H1 (cell line): ENCODE measurements at regions not wholly inside any gene's neighbourhood (a gene's known extent, or its start where the extent isn't known, plus 50 kb on each side); places are given as distances from the start of the nearest gene placed in this dataset.

Experiments used
- CTCF ChIA-PET: fragments of 300-600 bp; sonication (Branson Sonifier 250); formaldehyde crosslinking; loops from one replicate; lab custom pipeline; 2021; ENCODE audit not compliant: partially characterized antibody; lab: Charles Lee
- POLR2A ChIA-PET: fragments of 300-600 bp; sonication (Branson Sonifier 250); formaldehyde crosslinking; loops from one replicate; lab custom pipeline; 2021; ENCODE audit warnings: inconsistent platforms; ENCODE audit not compliant: partially characterized antibody; lab: Charles Lee
- DNase-seq, 2 experiments: peaks; one replicate each; pipeline versions ENCODE4 v3.0.0 to v3.0.0-alpha.2; 2010 to 2022; ENCODE audit warnings: low spot score in 2 of 2, low read depth in 1 of 2, mixed read lengths in 1 of 2
- FAIRE-seq: peaks from 2 replicates; lab custom pipeline; 2011; peaks lifted over from hg19 to GRCh38; lab: Jason Lieb, UNC
- H2AFZ ChIP-seq: 2 replicates; pipeline ENCODE4 v1.8.1; 2012; ENCODE audit warnings: low read length, inconsistent platforms
- H2AK5ac ChIP-seq: 2 replicates; pipeline ENCODE4 v1.6.1; 2013; ENCODE audit warnings: low read depth, low read length
- H2BK120ac ChIP-seq: replicated peaks from 2 replicates; pipeline ENCODE3; 2013; ENCODE audit warnings: low read depth, low read length, inconsistent platforms
- H2BK12ac ChIP-seq: 2 replicates; pipeline ENCODE4 v1.6.1; 2013; ENCODE audit warnings: low read depth, low read length
- H2BK15ac ChIP-seq: 2 replicates; pipeline ENCODE4 v1.6.1; 2013; ENCODE audit warnings: low read length
- H2BK20ac ChIP-seq: 2 replicates; pipeline ENCODE4 v1.6.1; 2013; ENCODE audit warnings: low read length
- H2BK5ac ChIP-seq: 2 replicates; pipeline ENCODE4 v1.6.1; 2013; ENCODE audit warnings: low read depth, low read length
- H3K14ac ChIP-seq: 2 replicates; pipeline ENCODE4 v1.6.1; 2013; ENCODE audit warnings: inconsistent platforms; ENCODE audit not compliant: insufficient read length
- H3K18ac ChIP-seq: 2 replicates; pipeline ENCODE4 v1.6.1; 2013; ENCODE audit warnings: low read length; ENCODE audit errors: extremely low read depth
- H3K23ac ChIP-seq: 2 replicates; pipeline ENCODE4 v1.6.1; 2013; ENCODE audit warnings: inconsistent platforms; ENCODE audit not compliant: insufficient read length
- H3K23me2 ChIP-seq: 2 replicates; pipeline ENCODE4 v1.6.1; 2013; ENCODE audit warnings: low read depth, low read length
- H3K27ac ChIP-seq: 2 replicates; pipeline ENCODE4 v1.6.1; 2011; ENCODE audit warnings: low read depth, low read length, inconsistent platforms
- H3K27me3 ChIP-seq, 4 experiments: replicated peaks in 1 of 4; 1 replicate in 1 of 4; 2 replicates in 3 of 4; pipeline versions ENCODE4 v1.6.1 to v1.8.1; 2011 to 2013; ENCODE audit warnings: low read length in 3 of 4, mild to moderate bottlenecking in 3 of 4, inconsistent platforms in 2 of 4, mixed read lengths in 2 of 4, moderate library complexity in 1 of 4; ENCODE audit not compliant: control insufficient read depth in 3 of 4, insufficient read depth in 3 of 4; ENCODE audit errors: extremely low read depth in 1 of 4
- H3K36me3 ChIP-seq, 4 experiments: 2 replicates each; pipeline versions ENCODE4 v1.6.1 to v1.8.1; 2011 to 2013; ENCODE audit warnings: mild to moderate bottlenecking in 4 of 4, low read length in 3 of 4, moderate library complexity in 2 of 4, control low read depth in 1 of 4, inconsistent platforms in 1 of 4; ENCODE audit not compliant: insufficient read depth in 4 of 4, control insufficient read depth in 2 of 4
- H3K4ac ChIP-seq: replicated peaks from 2 replicates; pipeline ENCODE3; 2013; ENCODE audit warnings: low read length, low read depth, mixed read lengths, inconsistent platforms; ENCODE audit not compliant: insufficient read length
- H3K4me1 ChIP-seq, 4 experiments: replicated peaks in 1 of 4; 1 replicate in 1 of 4; 2 replicates in 3 of 4; pipeline versions ENCODE4 v1.6.1 to v1.8.1; 2011 to 2013; ENCODE audit warnings: low read length in 3 of 4, inconsistent platforms in 2 of 4, mixed read lengths in 1 of 4; ENCODE audit not compliant: insufficient read depth in 4 of 4, control insufficient read depth in 3 of 4
- H3K4me2 ChIP-seq, 2 experiments: 2 replicates each; pipeline versions ENCODE4 v1.6.1 to v1.8.1; 2011 to 2013; ENCODE audit warnings: low read depth in 2 of 2, low read length in 2 of 2, control low read depth in 1 of 2, inconsistent platforms in 1 of 2, mild to moderate bottlenecking in 1 of 2; ENCODE audit not compliant: insufficient read depth in 1 of 2
- H3K4me3 ChIP-seq, 4 experiments: fragments of 200-600, 300-600 bp in 1 of 4; sonication (generic), shearing (Covaris generic), sonication (Bioruptor Twin) in 1 of 4; 2 replicates each; pipeline versions ENCODE4 v1.5.1 to v1.8.1; 2011 to 2016; ENCODE audit warnings: low read length in 4 of 4, low read depth in 3 of 4, control low read depth in 2 of 4, inconsistent platforms in 2 of 4, mild to moderate bottlenecking in 2 of 4, mixed read lengths in 1 of 4, moderate library complexity in 1 of 4; ENCODE audit not compliant: insufficient read depth in 2 of 4; ENCODE audit errors: extremely low read depth in 1 of 4
- H3K56ac ChIP-seq: replicated peaks from 2 replicates; pipeline ENCODE3; 2013; ENCODE audit warnings: low read depth, mild to moderate bottlenecking, mixed read lengths, low read length, inconsistent platforms; ENCODE audit not compliant: insufficient read length
- H3K79me1 ChIP-seq: 2 replicates; pipeline ENCODE4 v1.6.1; 2013; ENCODE audit warnings: low read depth, low read length, control low read depth
- H3K79me2 ChIP-seq, 2 experiments: 2 replicates each; pipeline versions ENCODE4 v1.6.1 to v1.8.1; 2012 to 2013; ENCODE audit warnings: low read length in 2 of 2, mild to moderate bottlenecking in 2 of 2, inconsistent platforms in 1 of 2; ENCODE audit not compliant: insufficient read depth in 2 of 2, control insufficient read depth in 1 of 2
- H3K9ac ChIP-seq, 4 experiments: replicated peaks in 1 of 4; 1 replicate in 1 of 4; 2 replicates in 3 of 4; pipeline versions ENCODE4 v1.6.1 to v1.8.1; 2011 to 2013; ENCODE audit warnings: low read depth in 3 of 4, low read length in 3 of 4, control low read depth in 2 of 4, mild to moderate bottlenecking in 2 of 4, moderate library complexity in 2 of 4, inconsistent platforms in 1 of 4; ENCODE audit errors: extremely low read depth in 1 of 4
- H3K9me3 ChIP-seq, 2 experiments: 2 replicates each; pipeline versions ENCODE4 v1.6.1 to v1.8.1; 2012 to 2013; ENCODE audit warnings: mild to moderate bottlenecking in 2 of 2, moderate library complexity in 2 of 2, control low read depth in 1 of 2, inconsistent platforms in 1 of 2, low read depth in 1 of 2, low read length in 1 of 2, mixed read lengths in 1 of 2; ENCODE audit not compliant: insufficient read depth in 2 of 2
- H4K20me1 ChIP-seq, 2 experiments: replicated peaks in 1 of 2; 2 replicates each; pipeline versions ENCODE3 to v1.8.1; 2011 to 2013; ENCODE audit warnings: inconsistent platforms in 2 of 2, low read length in 2 of 2, mild to moderate bottlenecking in 1 of 2; ENCODE audit not compliant: insufficient read depth in 2 of 2, control insufficient read depth in 1 of 2
- H4K5ac ChIP-seq: 2 replicates; pipeline ENCODE4 v1.6.1; 2013; ENCODE audit warnings: low read length, low read depth, mixed read lengths, inconsistent platforms; ENCODE audit not compliant: insufficient read length
- H4K8ac ChIP-seq: 2 replicates; pipeline ENCODE4 v1.8.0; 2013; ENCODE audit warnings: mild to moderate bottlenecking, moderate library complexity, low read length, inconsistent platforms; ENCODE audit not compliant: insufficient read depth; ENCODE audit errors: extremely low read depth
- H4K91ac ChIP-seq: replicated peaks from 2 replicates; pipeline ENCODE3; 2013; ENCODE audit warnings: low read length, mixed read lengths, inconsistent platforms; ENCODE audit not compliant: insufficient read length
- ASH2L ChIP-seq: fragments of 200-600, 300-600 bp; sonication (generic); IDR thresholded peaks from one replicate; pipeline ENCODE4 v1.7.1; 2017; ENCODE audit warnings: low read length
- CHD1 ChIP-seq: IDR thresholded peaks from 2 replicates; pipeline ENCODE4 v1.6.1; 2012; ENCODE audit warnings: low read depth, low read length, improper control_type of control experiment
- CHD2 ChIP-seq: IDR thresholded peaks from 2 replicates; pipeline ENCODE4 v1.6.1; 2012; ENCODE audit warnings: low read length, improper control_type of control experiment
- HDAC6 ChIP-seq: IDR thresholded peaks from one replicate; pipeline ENCODE4 v1.7.1; 2012; ENCODE audit warnings: low read depth, mild to moderate bottlenecking, inconsistent platforms, low read length, moderate library complexity
- KDM4A ChIP-seq: IDR thresholded peaks from one replicate; pipeline ENCODE4 v1.7.1; 2012; ENCODE audit warnings: low read depth, mild to moderate bottlenecking, moderate library complexity, low read length, inconsistent platforms; ENCODE audit not compliant: severe bottlenecking
- POU5F1 ChIP-seq: IDR thresholded peaks from 2 replicates; pipeline ENCODE4 v1.6.1; 2011; ENCODE audit warnings: low read depth, mild to moderate bottlenecking, low read length, moderate library complexity
- RXRA ChIP-seq: IDR thresholded peaks from 2 replicates; pipeline ENCODE4 v1.6.1; 2011; ENCODE audit warnings: low read depth, mild to moderate bottlenecking, low read length, moderate library complexity; ENCODE audit not compliant: insufficient read depth
- SAP30 ChIP-seq: fragments of 300-600 bp; sonication (generic); IDR thresholded peaks from 2 replicates; pipeline ENCODE4 v1.7.1; 2012; ENCODE audit warnings: low read length, moderate library complexity, mild to moderate bottlenecking, inconsistent platforms; ENCODE audit not compliant: insufficient read depth, insufficient replicate concordance
- SIRT6 ChIP-seq: IDR thresholded peaks from one replicate; pipeline ENCODE4 v1.7.1; 2012; ENCODE audit warnings: low read length, inconsistent platforms
- TCF12 ChIP-seq: IDR thresholded peaks from 2 replicates; pipeline ENCODE4 v1.6.1; 2011; ENCODE audit warnings: low read depth, mild to moderate bottlenecking, low read length
- WGBS, 2 experiments: shearing (Covaris generic) in 1 of 2; methylation state at CpG; one replicate each; pipeline versions ENCODE4 v1.1.6 to v1.1.7; 2013 to 2015; ENCODE audit warnings: low lambda C conversion rate in 2 of 2, mixed read lengths in 2 of 2, inconsistent platforms in 1 of 2, low coverage in 1 of 2, missing lambda C conversion rate in 1 of 2; ENCODE audit not compliant: insufficient replicate concordance in 2 of 2, insufficient coverage in 1 of 2, insufficient read length in 1 of 2; ENCODE audit errors: extremely low coverage in 1 of 2, missing lambda C conversion rate in 1 of 2; 5-methylcytosine and 5-hydroxymethylcytosine counted together
- TF ChIP-seq, protein P1 (sequence below): IDR thresholded peaks from 2 replicates; pipeline ENCODE4 v1.6.1; 2012; ENCODE audit warnings: inconsistent platforms

DNA sequence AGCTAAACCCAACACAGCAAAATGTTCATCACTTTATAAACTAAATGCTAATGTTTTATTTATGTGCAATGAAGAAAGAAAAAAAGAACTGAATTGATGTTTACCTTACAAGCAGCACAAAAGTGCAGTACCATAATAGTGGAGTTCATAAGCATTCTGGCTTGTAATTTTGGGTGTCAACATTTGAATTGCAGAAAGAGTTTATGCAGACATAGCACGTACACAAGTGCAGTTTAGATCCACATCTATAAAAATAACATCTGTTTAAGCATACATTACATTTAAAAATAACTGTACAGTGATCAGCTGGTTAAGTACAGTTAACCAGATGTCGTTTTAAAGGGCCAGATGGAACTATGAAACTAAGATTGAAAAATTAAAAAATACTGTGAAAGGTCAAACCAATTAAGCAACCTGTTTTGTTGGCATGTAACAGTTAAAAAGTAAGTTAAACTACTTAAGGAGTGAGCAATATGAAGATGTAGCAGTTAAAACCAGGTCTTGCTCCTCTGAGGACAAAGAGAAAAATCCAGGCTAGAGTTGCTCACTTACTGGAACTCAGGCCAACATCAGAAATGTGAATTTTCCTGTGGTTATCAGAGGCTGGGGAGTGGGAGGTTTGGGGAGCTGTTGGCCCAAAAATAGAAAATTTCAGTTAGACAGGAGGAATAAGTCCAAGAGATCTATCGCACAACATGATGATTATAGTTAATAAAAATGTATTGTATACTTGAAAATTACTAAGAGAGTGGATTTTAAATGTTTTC lies 204.9 kb upstream of the MDFIC2 start:
- Histone ChIP-seq H3K36me3 (no peaks in the 10 kb centered on the region), H3K4me3 (no peak overlapping the region), H4K5ac (no peak overlapping the region), H3K9ac (no peak overlapping the region), H2AK5ac (no peak overlapping the region), H3K23ac (no peak overlapping the region), H2BK15ac (no peak overlapping the region), H2BK5ac (no peak overlapping the region), H2BK12ac (no peak overlapping the region), H2AFZ (no peak overlapping the region), H3K4ac (no peak overlapping the region), H3K23me2 (no peaks in the 10 kb centered on the region), H3K9me3 (no peaks in the 10 kb centered on the region), H3K27ac (no peak overlapping the region), H4K20me1 (no peaks in the 10 kb centered on the region), H2BK20ac (no peak overlapping the region), H3K4me2 (no peak overlapping the region), H3K79me2 (no peaks in the 10 kb centered on the region), H4K91ac (no peak overlapping the region), H3K18ac (no peak overlapping the region), H3K14ac (no peak overlapping the region), H3K4me1 (peaks cover 0 to 4% (median 1%) of the 10 kb centered on the region in 4 experiments; a peak in 3 of 7 replicates), H3K79me1 (no peaks in the 10 kb centered on the region), H3K56ac (no peak overlapping the region), H3K27me3 (no peaks in the 10 kb centered on the region), H2BK120ac (no peak overlapping the region), H4K8ac (no peak overlapping the region)
- DNase-seq (no peak), FAIRE-seq (no peak)
- CTCF ChIA-PET, result interaction anchor here (0.7 to 1.1 kb wide), 2 partner anchors 14 to 505 kb away, joined by 3 read pairs; no protein-coding TSS in a partner anchor
- POLR2A ChIA-PET, result no interaction called here
- 77% methylated on average over 3 of the region's 3 CpGs; no CpG with 5 or more reads in 1 of the 2 experiments for WGBS, 2 experiments
- TF ChIP-seq POU5F1 (no peak), KDM4A (no peak), RXRA (no peak), SAP30 (no peak), CHD1 (no peak), HDAC6 (no peak), TCF12 (no peak), SIRT6 (no peak), CHD2 (no peak), ASH2L (no peak)
- TF ChIP-seq, protein P1, sequence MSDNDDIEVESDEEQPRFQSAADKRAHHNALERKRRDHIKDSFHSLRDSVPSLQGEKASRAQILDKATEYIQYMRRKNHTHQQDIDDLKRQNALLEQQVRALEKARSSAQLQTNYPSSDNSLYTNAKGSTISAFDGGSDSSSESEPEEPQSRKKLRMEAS, result no peak
